ENCODE measurements at regions not wholly inside any gene's neighbourhood (a gene's known extent, or its start where the extent isn't known, plus 50 kb on each side); places are given as distances from the start of the nearest gene placed in this dataset.

- Histone ChIP-seq H3K79me2 (no peaks in the 10 kb centered on the region), H3K4me1 (no peaks in the 10 kb centered on the region), H3K9ac (no peak overlapping the region), H3K4me3 (ENCODE audit: low read depth, low read length) (no peak overlapping the region), H3K36me3 (ENCODE audit: control insufficient read depth, insufficient read depth, low read length) (no peaks in the 10 kb centered on the region), H3K27ac (no peak overlapping the region), H2AFZ (no peak overlapping the region), H3K4me2 (ENCODE audit: low read length) (no peak overlapping the region), H3K27me3 (ENCODE audit: control insufficient read depth, insufficient read depth, low read length) (no peaks in the 10 kb centered on the region), H3K9me3 (ENCODE audit: control insufficient read depth, low read length) (no peaks in the 10 kb centered on the region)
- TF ChIP-seq, protein P1, sequence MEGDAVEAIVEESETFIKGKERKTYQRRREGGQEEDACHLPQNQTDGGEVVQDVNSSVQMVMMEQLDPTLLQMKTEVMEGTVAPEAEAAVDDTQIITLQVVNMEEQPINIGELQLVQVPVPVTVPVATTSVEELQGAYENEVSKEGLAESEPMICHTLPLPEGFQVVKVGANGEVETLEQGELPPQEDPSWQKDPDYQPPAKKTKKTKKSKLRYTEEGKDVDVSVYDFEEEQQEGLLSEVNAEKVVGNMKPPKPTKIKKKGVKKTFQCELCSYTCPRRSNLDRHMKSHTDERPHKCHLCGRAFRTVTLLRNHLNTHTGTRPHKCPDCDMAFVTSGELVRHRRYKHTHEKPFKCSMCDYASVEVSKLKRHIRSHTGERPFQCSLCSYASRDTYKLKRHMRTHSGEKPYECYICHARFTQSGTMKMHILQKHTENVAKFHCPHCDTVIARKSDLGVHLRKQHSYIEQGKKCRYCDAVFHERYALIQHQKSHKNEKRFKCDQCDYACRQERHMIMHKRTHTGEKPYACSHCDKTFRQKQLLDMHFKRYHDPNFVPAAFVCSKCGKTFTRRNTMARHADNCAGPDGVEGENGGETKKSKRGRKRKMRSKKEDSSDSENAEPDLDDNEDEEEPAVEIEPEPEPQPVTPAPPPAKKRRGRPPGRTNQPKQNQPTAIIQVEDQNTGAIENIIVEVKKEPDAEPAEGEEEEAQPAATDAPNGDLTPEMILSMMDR (IDR thresholded peaks at IDR 0.05), result no peak
Observed at GRCh38 chr2:147100406-147101035, 744.3 kb upstream of the ACVR2A start.

DNA sequence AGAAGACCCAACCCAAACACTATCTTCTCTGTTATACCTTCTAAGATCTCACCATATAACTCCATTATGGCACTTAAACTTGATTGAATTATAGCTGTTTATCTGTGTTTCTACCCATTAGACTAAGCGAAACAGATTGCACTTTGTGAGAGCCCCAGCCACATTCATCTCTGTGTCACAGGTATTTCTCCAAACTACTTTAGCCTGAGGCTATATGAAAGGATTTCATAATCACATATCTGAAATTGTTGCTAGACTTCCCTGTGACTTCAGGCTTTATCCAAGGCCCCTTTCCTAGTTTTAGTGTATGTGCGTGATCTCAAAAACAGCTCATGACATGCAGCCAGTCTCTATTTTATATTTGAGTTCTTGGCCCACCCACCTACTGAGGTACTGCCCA lies 745.0 kb upstream of the ACVR2A start:
- Histone ChIP-seq H3K27me3 (ENCODE audit: control insufficient read depth, insufficient read depth, low read length) (no peaks in the 10 kb centered on the region), H3K36me3 (ENCODE audit: control insufficient read depth, insufficient read depth, low read length) (no peaks in the 10 kb centered on the region), H3K27ac (no peak overlapping the region), H3K4me2 (ENCODE audit: low read length) (no peak overlapping the region), H3K79me2 (no peaks in the 10 kb centered on the region), H3K9me3 (ENCODE audit: control insufficient read depth, low read length) (no peaks in the 10 kb centered on the region), H3K9ac (no peak overlapping the region), H2AFZ (no peak overlapping the region), H3K4me3 (ENCODE audit: low read depth, low read length) (no peak overlapping the region), H3K4me1 (no peaks in the 10 kb centered on the region)
- TF ChIP-seq, protein P1 (IDR thresholded peaks at IDR 0.05), result no peak

GRCh38 chr2:147098940-147099339 lies 745.9 kb upstream of the ACVR2A start:
- no peaks in the 10 kb centered on the region for H3K9me3 ChIP-seq (ENCODE audit: control insufficient read depth, low read length)
- no peak overlapping the region for H2AFZ ChIP-seq
- H3K27ac ChIP-seq, result no peak overlapping the region
- no peak overlapping the region for H3K4me3 ChIP-seq (ENCODE audit: low read depth, low read length)
- no peak overlapping the region for H3K4me2 ChIP-seq (ENCODE audit: low read length)
- H3K9ac ChIP-seq, result no peak overlapping the region
- TF ChIP-seq, protein P1 (IDR thresholded peaks at IDR 0.05), result no peak
- no peaks in the 10 kb centered on the region for H3K36me3 ChIP-seq (ENCODE audit: control insufficient read depth, insufficient read depth, low read length)
- no peaks in the 10 kb centered on the region for H3K79me2 ChIP-seq
- no peaks in the 10 kb centered on the region for H3K4me1 ChIP-seq
- no peaks in the 10 kb centered on the region for H3K27me3 ChIP-seq (ENCODE audit: control insufficient read depth, insufficient read depth, low read length)

DNA sequence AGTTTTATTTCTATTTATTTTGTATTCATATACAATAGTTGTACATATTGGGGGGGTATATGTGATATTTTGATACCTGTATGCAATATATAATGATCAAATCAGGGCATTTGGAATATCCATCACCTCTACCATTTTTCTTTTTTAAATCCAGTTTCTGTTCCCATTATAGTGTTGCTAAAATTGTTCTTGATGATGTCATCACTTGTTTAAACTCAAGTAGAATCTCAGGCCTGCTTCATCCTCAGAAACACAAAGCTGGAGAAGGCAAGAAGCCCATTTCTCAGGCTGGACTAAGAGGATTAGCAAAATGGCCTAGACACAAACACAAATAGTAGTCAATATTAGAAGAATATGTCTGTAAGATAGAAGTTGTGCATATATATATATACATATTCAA lies 747.1 kb upstream of the ACVR2A start:
- no peak overlapping the region for H3K9ac ChIP-seq
- no peaks in the 10 kb centered on the region for H3K36me3 ChIP-seq (ENCODE audit: control insufficient read depth, insufficient read depth, low read length)
- no peak overlapping the region for H3K27ac ChIP-seq
- H3K9me3 ChIP-seq (ENCODE audit: control insufficient read depth, low read length), result no peaks in the 10 kb centered on the region
- no peaks in the 10 kb centered on the region for H3K27me3 ChIP-seq (ENCODE audit: control insufficient read depth, insufficient read depth, low read length)
- no peaks in the 10 kb centered on the region for H3K4me1 ChIP-seq
- H3K4me3 ChIP-seq (ENCODE audit: low read depth, low read length), result no peak overlapping the region
- no peak overlapping the region for H3K4me2 ChIP-seq (ENCODE audit: low read length)
- H2AFZ ChIP-seq, result no peak overlapping the region
- no peaks in the 10 kb centered on the region for H3K79me2 ChIP-seq
- TF ChIP-seq, protein P1 (IDR thresholded peaks at IDR 0.05), result no peak

DNA sequence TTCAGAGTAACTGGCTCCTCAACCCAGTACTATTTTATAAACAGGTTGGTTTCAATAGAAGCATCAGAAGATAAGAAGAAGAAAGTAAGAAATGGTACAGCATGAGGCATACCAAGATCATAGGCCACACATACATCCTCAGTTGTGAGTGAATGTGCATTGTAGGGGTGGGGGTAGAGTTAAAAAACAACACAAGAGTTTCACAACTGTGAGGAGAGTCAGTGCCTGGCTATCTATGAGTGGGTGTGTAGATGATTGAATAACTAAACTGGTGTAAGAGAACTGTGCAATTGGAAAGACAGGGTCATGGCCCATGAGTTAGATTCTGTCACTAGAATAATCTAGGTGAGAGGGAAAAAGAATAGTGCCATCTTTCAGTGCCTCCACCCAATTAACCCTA lies 748.2 kb upstream of the ACVR2A start:
- no peaks in the 10 kb centered on the region for H3K79me2 ChIP-seq
- TF ChIP-seq, protein P1 (IDR thresholded peaks at IDR 0.05), result no peak
- no peaks in the 10 kb centered on the region for H3K36me3 ChIP-seq (ENCODE audit: control insufficient read depth, insufficient read depth, low read length)
- H3K4me2 ChIP-seq (ENCODE audit: low read length), result no peak overlapping the region
- no peak overlapping the region for H3K27ac ChIP-seq
- no peak overlapping the region for H3K9ac ChIP-seq
- H2AFZ ChIP-seq, result no peak overlapping the region
- H3K4me3 ChIP-seq (ENCODE audit: low read depth, low read length), result no peak overlapping the region
- H3K9me3 ChIP-seq (ENCODE audit: control insufficient read depth, low read length), result no peaks in the 10 kb centered on the region
- H3K27me3 ChIP-seq (ENCODE audit: control insufficient read depth, insufficient read depth, low read length), result no peaks in the 10 kb centered on the region
- no peaks in the 10 kb centered on the region for H3K4me1 ChIP-seq

Data from parathyroid adenoma (tissue), 2 donors.